ENCODE measurements at regions not wholly inside any gene's neighbourhood (a gene's known extent, or its start where the extent isn't known, plus 50 kb on each side); places are given as distances from the start of the nearest gene placed in this dataset.

DNA sequence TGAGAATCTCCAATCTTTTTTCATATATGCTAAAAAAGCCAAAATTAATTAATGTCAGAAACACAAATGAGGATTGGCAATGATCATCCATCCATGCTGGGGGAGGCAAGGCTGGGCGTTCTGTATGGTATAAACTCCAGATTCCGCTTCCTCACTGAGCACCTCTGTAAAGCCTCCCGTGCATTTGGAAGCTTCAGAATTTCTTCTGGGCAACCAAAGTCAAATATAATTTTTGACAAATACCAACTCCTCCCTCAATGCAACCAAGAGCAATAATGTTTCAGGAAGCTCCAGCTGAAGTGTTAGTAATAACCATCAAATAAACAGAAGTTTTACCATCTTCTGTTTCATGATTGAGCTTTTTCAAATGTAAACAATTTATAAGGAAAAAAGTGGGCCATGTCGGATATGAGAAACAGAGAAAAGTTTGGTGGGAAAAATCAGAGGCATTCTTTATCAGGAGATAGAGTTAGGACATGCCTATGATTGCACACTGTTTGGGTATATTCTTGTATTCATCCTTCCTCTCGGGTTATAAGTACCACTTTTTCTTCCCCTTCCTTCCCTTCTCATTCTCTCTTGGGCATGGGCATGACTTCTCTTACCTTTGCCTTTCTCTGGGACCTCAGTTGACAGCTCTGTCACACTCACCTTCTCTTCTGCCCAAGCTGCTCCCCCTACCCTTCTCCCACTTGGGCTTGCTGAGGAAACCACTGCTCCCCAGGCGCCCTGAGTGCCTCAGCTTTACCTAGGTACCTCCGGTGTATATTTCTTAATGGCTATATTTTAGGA lies 149.5 kb upstream of the ZEB2 start:
- Mint-ChIP-seq H3K4me3 (no peak overlapping the region), H3K36me3 (ENCODE audit: insufficient read depth) (no peaks in the 10 kb centered on the region), H3K9me3 (no peaks in the 10 kb centered on the region), H3K27me3 (ENCODE audit: low read depth) (peaks cover 4% of the 10 kb centered on the region), H3K4me1 (ENCODE audit: low read depth) (no peaks in the 10 kb centered on the region)
- DNase-seq = no peak
- ATAC-seq = no peak

DNA sequence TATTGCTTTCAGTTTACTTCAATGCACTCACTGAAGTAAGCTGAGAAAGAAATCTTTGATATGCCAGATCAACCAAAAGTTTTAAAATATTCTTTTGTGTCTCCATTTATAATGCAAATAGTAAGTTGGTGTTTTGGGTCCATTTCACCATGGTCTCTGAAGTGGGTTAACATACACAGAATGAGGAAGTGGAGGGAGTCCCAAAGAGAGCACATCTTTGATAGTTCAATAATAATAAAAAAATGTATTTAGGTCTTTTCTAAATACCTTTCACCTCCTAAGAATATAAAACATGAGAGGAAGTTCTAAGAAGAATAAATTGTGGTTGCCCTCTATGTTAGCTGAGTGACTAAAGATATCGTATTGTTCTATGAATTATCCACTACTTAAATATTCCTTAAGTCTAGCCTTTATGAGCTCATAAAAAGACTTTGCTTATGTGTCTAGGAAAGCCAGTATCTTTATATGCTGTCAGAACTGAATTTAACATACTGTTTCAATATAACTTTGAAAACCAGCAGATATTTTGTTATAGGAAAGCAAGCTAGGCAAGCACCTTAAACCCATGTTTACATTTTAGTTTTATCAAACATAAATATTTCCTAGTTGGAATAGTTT lies 148.7 kb upstream of the ZEB2 start:
- ATAC-seq (no peak), DNase-seq (no peak)
- Mint-ChIP-seq H3K9me3 (no peaks in the 10 kb centered on the region), H3K4me3 (no peak overlapping the region), H3K27me3 (ENCODE audit: low read depth) (peaks cover 4% of the 10 kb centered on the region), H3K36me3 (ENCODE audit: insufficient read depth) (no peaks in the 10 kb centered on the region), H3K4me1 (ENCODE audit: low read depth) (no peaks in the 10 kb centered on the region)

DNA sequence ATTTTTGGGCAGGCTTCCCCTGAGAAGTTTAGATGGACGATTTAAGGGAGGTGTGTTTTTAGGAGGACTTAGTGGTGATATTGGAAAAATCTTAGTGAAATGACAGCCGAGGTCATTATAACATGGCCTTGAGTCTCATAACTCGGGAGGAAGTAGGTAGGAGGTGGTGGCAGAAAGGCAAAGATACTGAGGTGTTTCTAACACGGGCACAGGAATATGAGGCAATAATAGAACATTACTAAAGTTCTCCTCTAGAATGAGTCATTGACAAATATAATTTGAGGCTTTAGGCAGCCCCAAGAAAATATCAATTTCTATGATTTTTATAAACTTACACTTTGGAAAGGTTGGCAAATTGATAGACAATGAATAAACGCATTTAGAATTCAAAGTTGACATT lies 146.1 kb upstream of the ZEB2 start:
- DNase-seq (no peak), ATAC-seq (no peak)
- Mint-ChIP-seq H3K4me1 (ENCODE audit: low read depth) (peaks cover 1% of the 10 kb centered on the region), H3K36me3 (ENCODE audit: insufficient read depth) (no peaks in the 10 kb centered on the region), H3K27me3 (ENCODE audit: low read depth) (peaks cover 4% of the 10 kb centered on the region), H3K9me3 (no peaks in the 10 kb centered on the region), H3K4me3 (no peak overlapping the region)

DNA sequence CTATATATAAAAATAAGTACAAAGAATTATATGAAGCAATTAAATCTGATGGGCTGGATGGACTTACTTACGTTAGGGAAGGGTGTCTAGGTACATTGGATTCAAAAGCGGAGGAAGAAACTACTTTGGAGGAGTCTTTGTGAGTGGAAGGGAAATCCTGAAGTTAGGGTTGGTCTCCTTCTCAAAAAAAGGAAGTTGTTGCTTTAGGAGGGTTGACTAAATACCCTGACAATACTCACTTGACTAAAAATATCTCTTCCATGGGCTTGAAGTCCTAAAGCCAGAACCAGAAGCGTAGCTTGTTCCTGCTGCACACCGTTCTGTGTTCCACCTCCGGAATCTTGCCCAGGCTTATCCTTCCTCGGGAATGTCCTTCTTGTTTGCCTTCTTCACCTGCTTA lies 143.3 kb upstream of the ZEB2 start:
- Mint-ChIP-seq H3K36me3 (ENCODE audit: insufficient read depth) (no peaks in the 10 kb centered on the region), H3K9me3 (no peaks in the 10 kb centered on the region), H3K27me3 (ENCODE audit: low read depth) (peaks cover 6% of the 10 kb centered on the region), H3K4me1 (ENCODE audit: low read depth) (peaks cover 10% of the 10 kb centered on the region), H3K4me3 (no peak overlapping the region)
- no peak for ATAC-seq
- DNase-seq = no peak

DNA sequence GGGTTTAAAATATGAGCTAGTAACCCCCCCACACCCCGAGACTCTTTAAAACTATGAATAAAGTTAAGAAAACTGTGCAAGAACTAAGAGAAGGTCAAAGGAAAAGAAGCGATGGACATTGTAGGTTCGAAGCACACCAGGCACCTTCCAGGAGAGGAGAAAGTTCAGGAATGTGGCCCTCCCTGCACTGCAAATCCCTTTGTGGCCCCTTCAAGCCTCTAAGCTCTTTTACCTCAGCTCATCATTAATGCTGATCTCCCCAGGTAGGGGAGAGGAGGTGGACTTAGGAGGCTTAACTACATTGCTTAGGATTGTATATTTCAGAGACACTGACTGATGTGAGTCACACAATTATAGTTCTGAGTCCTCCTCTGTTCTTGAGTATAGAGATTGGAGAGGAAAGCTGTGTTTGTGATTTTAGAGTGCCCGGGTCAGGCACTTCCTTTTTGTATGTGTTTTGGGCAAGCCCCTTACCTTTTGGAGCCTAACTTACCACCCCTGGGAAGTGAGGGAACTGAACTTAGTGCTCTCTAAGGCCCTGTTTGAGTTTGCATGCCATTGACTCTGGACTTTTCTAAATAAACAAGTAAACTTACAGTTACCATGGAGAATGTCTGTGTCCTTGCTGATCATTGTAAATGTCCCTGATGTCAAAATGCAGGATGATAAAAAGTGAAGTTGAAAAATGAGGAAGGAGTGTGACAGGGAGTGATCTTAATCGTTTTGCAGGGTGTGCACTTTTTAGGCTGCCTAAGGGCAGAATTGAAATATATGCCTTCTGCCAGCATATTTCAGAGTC lies 140.8 kb upstream of the ZEB2 start:
- H3K27me3 Mint-ChIP-seq (ENCODE audit: low read depth) = peaks cover 2% of the 10 kb centered on the region
- ATAC-seq (peak in 1 of 2 donors; percentile 26), DNase-seq (no peak)
- peaks cover 10% of the 10 kb centered on the region for H3K4me1 Mint-ChIP-seq (ENCODE audit: low read depth)
- H3K4me3 Mint-ChIP-seq = no peak overlapping the region
- H3K36me3 Mint-ChIP-seq (ENCODE audit: insufficient read depth) = no peaks in the 10 kb centered on the region
- no peaks in the 10 kb centered on the region for H3K9me3 Mint-ChIP-seq

DNA sequence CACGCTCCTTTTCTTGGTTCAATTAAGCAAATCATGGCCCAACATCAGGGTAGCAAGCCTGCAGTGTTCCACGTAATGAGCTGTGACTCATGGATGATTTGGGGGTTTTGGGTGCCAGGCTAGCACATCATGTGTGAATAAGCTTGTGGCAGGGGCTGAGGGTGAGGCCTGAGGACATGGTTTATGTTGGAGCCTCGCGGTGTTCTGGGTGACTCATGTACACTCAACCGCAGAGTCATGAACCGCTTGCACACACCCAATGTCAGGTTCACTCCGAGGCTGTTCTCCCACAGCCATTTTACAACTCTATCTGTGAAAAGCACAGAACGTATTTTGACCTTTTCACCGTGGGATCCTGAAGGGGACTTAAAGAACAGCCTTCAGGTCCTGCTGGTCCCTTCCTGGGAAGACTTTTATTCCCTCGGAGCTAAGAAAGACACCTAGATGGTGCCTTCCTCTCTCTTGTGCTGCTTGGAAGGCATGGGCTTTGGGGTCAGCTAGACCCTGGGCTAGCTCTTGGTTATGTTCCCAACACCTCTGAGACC lies 139.9 kb upstream of the ZEB2 start:
- peak; percentile 26 for DNase-seq

DNA sequence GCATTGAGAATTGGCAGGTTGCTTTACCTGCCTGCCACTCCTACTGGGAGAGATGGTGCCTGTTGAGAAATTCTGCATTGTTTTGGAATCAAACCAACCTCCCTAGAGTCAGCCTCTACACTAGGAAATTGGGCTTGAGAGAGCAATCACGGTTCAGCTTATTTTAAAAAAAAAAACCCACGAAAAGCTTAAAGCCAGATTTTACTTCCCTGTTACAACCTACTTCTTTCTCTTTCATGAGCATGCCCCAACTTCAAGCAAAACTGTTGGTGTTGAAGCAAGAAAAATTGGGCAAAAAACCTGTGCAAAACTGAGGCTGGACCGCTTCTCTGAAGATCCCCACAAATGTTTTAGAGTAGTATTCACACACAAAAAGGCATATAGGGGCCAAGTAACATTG lies 134.6 kb upstream of the ZEB2 start:
- H3K4me3 Mint-ChIP-seq = no peak overlapping the region
- H3K27me3 Mint-ChIP-seq (ENCODE audit: low read depth) = peaks cover under 1% of the 10 kb centered on the region
- DNase-seq (no peak), ATAC-seq (no peak)
- no peaks in the 10 kb centered on the region for H3K36me3 Mint-ChIP-seq (ENCODE audit: insufficient read depth)
- no peaks in the 10 kb centered on the region for H3K9me3 Mint-ChIP-seq
- H3K4me1 Mint-ChIP-seq (ENCODE audit: low read depth) = peaks cover 1% of the 10 kb centered on the region

More for the DNA sequence above, 139.9 kb upstream of the ZEB2 start:
- peak; percentile 75 to 95 for ATAC-seq
- no peaks in the 10 kb centered on the region for H3K36me3 Mint-ChIP-seq (ENCODE audit: insufficient read depth)
- H3K4me3 Mint-ChIP-seq = no peak overlapping the region
- H3K9me3 Mint-ChIP-seq = no peaks in the 10 kb centered on the region
- peaks cover 10% of the 10 kb centered on the region for H3K4me1 Mint-ChIP-seq (ENCODE audit: low read depth)
- H3K27me3 Mint-ChIP-seq (ENCODE audit: low read depth) = peaks cover 2% of the 10 kb centered on the region

DNA sequence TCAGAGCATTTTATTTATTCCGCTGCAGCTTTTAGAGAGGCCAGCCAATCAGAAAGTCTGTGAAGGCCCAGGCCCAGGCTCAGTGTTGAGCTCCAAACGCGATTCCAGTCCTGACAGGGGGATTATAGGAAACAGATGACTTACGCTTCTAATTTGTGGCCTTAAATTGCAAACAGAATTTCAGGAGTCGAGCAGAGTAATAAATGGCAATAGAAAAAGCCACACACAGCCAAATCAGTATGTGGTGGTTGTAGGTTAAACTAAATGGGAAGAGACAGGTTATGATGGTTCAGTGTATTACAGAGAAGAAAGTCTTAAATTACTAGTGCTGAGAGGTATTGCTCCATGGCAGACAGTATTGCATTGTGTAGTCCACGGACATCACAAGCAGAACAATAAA lies 131.0 kb upstream of the ZEB2 start:
- ATAC-seq (no peak), DNase-seq (no peak)
- H3K27me3 Mint-ChIP-seq (ENCODE audit: low read depth) = no peaks in the 10 kb centered on the region
- H3K4me3 Mint-ChIP-seq = no peak overlapping the region
- H3K4me1 Mint-ChIP-seq (ENCODE audit: low read depth) = no peaks in the 10 kb centered on the region
- H3K36me3 Mint-ChIP-seq (ENCODE audit: insufficient read depth) = no peaks in the 10 kb centered on the region
- H3K9me3 Mint-ChIP-seq = no peaks in the 10 kb centered on the region

DNA sequence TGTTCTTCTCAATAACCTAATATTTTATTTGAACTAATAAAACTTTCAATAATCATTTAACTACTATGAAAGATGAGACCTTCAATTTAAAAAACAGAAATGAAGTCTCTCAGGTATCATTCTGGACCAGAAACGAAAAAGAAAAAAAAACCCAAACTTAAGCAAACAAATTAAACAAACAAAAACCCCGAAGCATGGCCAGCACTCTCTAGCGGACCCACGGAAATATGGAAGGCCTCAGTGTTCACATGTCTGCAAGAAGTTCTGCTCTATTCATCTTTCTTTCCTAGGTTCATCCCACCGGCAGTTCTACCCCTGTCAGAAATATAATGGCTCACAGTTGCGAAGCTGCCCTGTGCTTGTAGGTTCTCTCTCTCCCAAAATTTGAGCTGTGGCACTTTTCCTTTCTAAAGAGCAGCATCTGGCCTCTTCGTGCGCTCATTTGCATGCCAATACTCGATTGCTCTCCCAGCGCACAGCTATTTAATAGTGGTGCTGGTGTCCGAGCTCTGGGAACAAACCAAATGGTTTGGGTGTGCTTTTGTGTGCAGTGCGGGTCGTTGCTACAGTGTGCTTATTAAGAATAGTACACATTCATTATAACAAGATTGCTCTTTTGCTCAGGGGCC lies 129.0 kb upstream of the ZEB2 start:
- no peak overlapping the region for H3K4me3 Mint-ChIP-seq
- H3K4me1 Mint-ChIP-seq (ENCODE audit: low read depth) = no peaks in the 10 kb centered on the region
- no peaks in the 10 kb centered on the region for H3K36me3 Mint-ChIP-seq (ENCODE audit: insufficient read depth)
- no peaks in the 10 kb centered on the region for H3K9me3 Mint-ChIP-seq
- DNase-seq (no peak), ATAC-seq (no peak)
- H3K27me3 Mint-ChIP-seq (ENCODE audit: low read depth) = no peaks in the 10 kb centered on the region

DNA sequence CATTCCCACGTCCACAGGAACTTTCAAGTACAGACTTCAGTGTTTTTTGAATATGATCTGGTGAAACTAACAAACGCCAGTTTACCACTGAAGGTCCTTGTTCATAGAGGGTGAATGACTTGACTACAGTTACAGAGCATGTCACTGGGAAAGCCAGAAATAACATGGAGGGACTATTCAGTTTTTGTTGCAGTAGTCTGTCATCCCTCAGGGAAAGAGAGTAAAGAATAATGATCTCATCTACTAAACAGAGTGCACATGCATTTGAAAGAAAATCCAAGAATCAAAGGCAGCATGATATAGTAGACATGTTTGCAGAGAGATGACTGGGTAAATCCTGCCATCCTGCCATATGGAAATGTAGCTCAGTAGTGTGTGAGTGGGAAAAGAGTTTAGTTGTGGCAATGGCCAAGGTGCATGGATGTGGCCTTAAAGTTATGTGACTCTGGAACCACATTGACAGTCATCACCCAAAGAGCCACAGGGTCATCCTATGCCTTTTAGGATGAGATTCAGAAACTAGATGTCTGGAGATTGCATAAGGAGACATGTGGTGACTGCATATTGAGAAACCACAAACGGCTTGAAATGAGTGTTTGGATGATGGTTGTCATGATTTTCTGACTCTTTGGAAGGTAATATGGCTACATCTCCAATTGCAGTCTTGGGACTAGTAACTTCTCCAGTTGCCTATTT lies 125.3 kb upstream of the ZEB2 start:
- H3K9me3 Mint-ChIP-seq = peaks cover 9% of the 10 kb centered on the region
- no peak overlapping the region for H3K4me3 Mint-ChIP-seq
- peaks cover 4% of the 10 kb centered on the region for H3K27me3 Mint-ChIP-seq (ENCODE audit: low read depth)
- DNase-seq (no peak), ATAC-seq (peak; percentile 40 to 69)
- H3K36me3 Mint-ChIP-seq (ENCODE audit: insufficient read depth) = no peaks in the 10 kb centered on the region
- no peaks in the 10 kb centered on the region for H3K4me1 Mint-ChIP-seq (ENCODE audit: low read depth)

DNA sequence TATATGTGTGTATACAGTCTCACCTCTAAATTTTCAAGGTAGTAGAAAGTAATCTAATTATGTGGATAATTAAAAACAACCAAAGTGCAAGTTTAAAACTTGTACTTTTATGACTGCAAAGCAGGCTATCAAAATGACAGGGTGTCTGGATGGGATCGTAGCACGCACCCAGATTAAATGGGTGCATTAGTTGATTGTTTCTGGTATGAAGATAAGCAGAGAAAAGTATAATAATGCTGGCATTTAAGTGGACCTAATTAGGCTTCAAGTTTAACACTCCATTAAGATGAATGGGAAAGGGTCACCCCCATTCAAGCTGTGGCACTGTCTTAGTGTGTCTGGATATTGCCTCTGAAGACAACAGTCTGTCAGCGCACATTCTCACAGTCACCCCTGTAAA lies 124.6 kb upstream of the ZEB2 start:
- no peaks in the 10 kb centered on the region for H3K36me3 Mint-ChIP-seq (ENCODE audit: insufficient read depth)
- DNase-seq (no peak), ATAC-seq (no peak)
- H3K4me3 Mint-ChIP-seq = no peak overlapping the region
- no peaks in the 10 kb centered on the region for H3K4me1 Mint-ChIP-seq (ENCODE audit: low read depth)
- peaks cover 9% of the 10 kb centered on the region for H3K9me3 Mint-ChIP-seq
- H3K27me3 Mint-ChIP-seq (ENCODE audit: low read depth) = peaks cover 4% of the 10 kb centered on the region

DNA sequence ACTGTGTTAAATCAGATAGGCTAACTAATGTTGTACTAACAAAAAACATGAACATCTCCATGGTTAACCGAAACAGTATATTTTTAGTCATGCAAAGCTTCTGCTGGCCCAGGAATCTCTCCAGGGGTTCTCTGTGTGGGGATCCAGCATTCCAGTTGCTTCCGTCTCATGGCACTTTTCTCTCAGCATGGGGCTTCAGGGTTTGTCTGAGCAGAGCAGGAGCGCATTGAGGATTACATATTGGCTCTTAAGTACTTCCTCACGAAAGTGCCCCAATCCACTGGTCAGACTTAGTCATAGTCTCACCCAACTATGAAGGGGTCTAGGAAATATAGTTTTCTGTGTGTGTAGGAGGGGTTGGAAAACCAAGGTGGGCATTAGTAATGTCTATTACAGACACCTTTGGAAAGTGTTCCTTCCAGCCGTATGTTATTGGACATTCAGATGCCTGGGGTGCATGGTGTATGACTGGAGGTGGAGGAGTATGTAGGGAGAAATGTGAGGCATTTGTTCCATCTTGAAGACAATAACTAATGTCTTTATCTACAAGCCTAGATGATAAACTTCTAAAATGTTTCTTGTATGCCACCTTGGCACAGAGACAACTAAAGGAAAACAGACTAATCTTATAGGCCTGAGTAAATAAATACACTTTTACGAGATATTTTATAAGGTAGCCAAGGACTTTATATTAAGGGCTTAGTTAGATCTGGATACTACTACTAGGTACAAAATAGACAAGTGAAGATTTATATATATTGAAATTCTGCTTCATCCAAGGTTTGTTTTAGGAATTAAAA lies 123.8 kb upstream of the ZEB2 start:
- Mint-ChIP-seq H3K36me3 (ENCODE audit: insufficient read depth) (no peaks in the 10 kb centered on the region), H3K9me3 (peaks cover 9% of the 10 kb centered on the region), H3K27me3 (ENCODE audit: low read depth) (peaks cover 4% of the 10 kb centered on the region), H3K4me1 (ENCODE audit: low read depth) (no peaks in the 10 kb centered on the region), H3K4me3 (no peak overlapping the region)
- DNase-seq (no peak), ATAC-seq (no peak)

DNA sequence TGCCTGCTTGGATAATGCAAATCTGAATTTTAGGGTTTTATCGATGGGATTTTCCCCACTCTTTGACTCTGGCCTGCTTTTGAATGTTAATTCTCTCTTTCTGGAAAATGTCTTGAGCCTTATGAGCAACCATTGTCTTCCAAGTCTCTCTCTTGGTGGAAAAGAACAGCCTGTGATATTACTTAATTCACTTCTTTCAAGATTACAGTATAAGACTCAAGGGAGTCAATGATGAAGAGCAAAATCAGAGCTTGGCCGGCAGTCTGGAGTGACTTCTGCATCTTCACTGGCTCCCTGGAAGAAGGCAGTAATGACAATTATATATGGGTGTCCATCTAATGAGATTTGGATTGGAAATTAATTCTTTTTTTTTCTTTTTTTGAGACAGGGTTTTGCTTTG lies 122.9 kb upstream of the ZEB2 start:
- ATAC-seq = no peak
- Mint-ChIP-seq H3K4me3 (no peak overlapping the region), H3K36me3 (ENCODE audit: insufficient read depth) (no peaks in the 10 kb centered on the region), H3K4me1 (ENCODE audit: low read depth) (no peaks in the 10 kb centered on the region), H3K9me3 (peaks cover 9% of the 10 kb centered on the region), H3K27me3 (ENCODE audit: low read depth) (peaks cover 4% of the 10 kb centered on the region)
- DNase-seq = no peak
